ENCODE measurements at regions not wholly inside any gene's neighbourhood (a gene's known extent, or its start where the extent isn't known, plus 50 kb on each side); places are given as distances from the start of the nearest gene placed in this dataset.

GRCh38 chr2:19744456-19745199 is 157.2 kb downstream of the TTC32 start:
- TF ChIP-seq POLR2A (IDR thresholded peaks at IDR 0.05) (no peak), CTCF (IDR thresholded peaks at IDR 0.05) (no peak)

All from adrenal gland (tissue), 5 donors.